Sciatic nerve (tissue), 2 donors: ENCODE measurements at regions not wholly inside any gene's neighbourhood (a gene's known extent, or its start where the extent isn't known, plus 50 kb on each side); places are given as distances from the start of the nearest gene placed in this dataset.
"Not testable (repeated sequence)": the region's sequence is repeated elsewhere in the genome, so short reads cannot be mapped to it uniquely, and the experiment has no call there.

Source experiments
- ATAC-seq: fragments of 200-7000 bp; cut with Tn5 transposase; one replicate; pipeline ENCODE4 v1.9.1; 2020; ENCODE audit warnings: mild to moderate bottlenecking, moderate library complexity
- DNase-seq: peaks from one replicate; pipeline ENCODE4 v3.0.0-alpha.2; 2020; ENCODE audit warnings: low spot score
- intact Hi-C: fragments of 100-400 bp; cut with DNase I; formaldehyde crosslinking; loops from one replicate; pipeline ENCODE4 v1.14.2; 2022
- donor health status: DM: no; HTN: no; CAD: no.
- donor health status: DM: no; HTN: no; CAD: no.

DNA sequence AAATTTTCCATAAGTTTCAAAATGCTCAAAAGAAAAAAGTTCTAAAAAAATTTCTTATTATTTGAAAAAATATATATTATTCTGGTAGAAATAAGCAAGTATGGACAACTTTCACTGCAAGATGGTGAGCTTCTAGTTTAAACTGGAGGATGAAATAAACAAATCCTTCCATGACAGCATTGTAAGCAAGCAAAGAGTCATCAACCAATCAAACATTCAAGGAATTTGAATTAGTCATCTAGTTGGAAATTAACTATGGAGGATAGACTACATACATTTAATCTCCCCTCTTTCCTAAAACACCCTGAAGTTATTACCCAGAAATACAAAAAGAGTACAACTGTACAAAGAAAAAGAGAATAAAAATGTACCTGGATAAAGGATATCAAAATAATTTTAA lies 51.0 kb upstream of the IRX5 start:
- intact Hi-C loops: no loop called here
- ATAC-seq: no peak

DNA sequence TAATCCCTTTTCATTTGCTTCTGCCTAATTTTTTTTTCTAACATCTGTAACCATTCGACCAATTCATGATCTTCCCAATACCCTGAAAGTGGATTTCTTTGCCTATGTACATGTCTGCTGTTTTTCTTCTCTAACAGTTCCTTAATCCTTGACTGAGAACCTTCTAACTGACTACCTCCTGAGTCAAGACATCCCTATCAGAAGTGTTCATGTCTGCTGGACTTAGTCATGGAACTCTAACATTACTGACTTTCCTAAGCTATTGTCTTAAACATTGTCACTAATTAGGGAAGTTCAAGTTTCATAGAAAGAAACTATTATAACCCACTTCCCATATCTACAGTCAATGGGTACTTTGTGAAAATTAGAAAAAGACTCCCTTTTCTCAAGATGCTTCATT lies 52.4 kb upstream of the IRX5 start:
- ATAC-seq (no peak), DNase-seq (no peak)
- intact Hi-C loops: no loop called here

More for the DNA sequence above, 51.0 kb upstream of the IRX5 start:
- no peak for DNase-seq

DNA sequence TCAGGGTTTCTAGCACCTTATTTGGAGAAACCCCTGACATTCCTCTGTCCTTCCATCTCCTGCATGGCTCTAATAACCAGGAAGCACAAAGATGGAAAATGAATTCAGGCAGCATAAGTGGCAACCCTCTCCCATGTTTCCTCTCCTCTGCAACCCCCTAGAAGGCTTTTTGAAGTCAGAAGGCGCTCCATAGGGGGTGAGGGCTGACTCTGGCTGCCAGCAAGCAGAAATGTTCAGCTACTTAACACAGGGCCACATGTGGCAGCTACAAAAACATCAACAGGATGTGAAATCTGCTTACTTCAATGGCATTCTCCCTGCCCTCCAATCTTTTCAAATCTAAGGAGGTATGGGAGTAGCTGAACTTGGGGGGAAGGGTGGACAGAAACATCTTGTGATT lies 55.2 kb upstream of the IRX5 start:
- ATAC-seq: no peak
- intact Hi-C loops: no loop called here

DNA sequence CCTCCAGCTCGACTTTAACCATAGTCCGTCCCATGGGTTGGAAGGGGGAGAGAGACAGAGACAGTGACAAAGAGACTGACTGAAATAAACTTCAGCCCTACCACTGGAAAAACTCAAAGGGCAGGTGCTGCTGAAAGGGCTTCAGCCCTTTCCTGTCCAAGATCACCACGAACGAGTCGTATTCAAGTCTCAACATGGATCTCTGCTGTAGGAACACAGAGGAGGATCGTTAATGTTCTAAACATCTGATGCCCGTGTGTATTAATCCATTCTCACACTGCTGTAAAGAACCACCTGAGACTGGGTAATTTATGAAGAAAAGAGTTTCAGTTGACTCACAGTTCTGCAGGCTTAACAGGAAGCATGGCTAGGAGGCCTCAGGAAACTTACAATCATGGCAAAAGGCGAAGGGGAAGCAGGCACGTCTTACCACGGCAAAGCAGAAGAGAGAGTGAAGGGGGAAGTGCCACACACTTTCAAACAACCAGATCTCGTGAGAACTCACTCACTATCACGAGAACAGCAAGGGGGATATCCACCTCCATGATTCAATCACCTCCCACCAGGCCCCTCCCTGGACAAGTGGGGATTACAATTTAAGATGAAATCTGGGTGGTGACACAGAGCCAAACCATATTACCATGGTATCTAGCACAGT lies 56.8 kb upstream of the IRX5 start:
- ATAC-seq, intact Hi-C loops, DNase-seq: not testable (repeated sequence)

More for the DNA sequence above, 55.2 kb upstream of the IRX5 start:
- no peak for DNase-seq

DNA sequence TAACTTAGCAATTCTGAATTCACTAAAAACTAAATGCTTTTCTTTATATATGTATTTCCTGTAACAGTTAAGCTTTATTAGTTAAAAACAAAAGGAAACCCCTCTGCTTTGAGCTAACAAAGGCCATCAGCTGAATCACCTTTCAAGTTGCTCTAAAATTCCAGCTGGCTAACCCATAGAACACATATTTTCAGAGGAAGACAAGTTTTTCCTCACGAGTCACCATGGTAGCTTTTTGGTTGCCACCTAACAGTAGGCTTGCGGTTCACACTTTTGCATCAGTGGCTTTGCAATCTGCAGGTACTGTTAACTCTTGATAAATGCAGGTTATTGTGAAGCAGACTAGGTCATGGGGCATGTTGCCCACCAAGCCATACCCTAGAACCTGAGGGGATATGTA lies 57.6 kb upstream of the IRX5 start:
- no peak for DNase-seq
- intact Hi-C loops: no loop called here
- ATAC-seq: no peak

DNA sequence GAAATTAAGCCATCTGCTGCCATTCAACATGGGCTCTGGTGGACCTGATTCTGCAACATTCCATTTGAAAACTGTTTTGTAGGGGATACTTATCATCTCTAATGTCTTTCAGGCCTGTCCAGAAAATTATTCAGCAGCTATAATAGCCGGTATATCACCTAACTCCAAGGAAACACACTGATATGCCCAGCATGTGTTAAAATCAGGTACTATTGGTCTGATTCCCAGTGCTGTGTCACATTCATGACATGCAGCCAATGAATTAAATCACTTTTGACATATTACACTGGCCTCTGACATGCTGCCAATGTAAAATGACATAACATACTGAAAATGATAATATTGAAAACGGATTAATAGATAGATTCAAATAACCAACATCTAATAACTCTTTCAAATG lies 60.5 kb upstream of the IRX5 start:
- no peak for DNase-seq
- intact Hi-C loops: no loop called here
- no peak for ATAC-seq

DNA sequence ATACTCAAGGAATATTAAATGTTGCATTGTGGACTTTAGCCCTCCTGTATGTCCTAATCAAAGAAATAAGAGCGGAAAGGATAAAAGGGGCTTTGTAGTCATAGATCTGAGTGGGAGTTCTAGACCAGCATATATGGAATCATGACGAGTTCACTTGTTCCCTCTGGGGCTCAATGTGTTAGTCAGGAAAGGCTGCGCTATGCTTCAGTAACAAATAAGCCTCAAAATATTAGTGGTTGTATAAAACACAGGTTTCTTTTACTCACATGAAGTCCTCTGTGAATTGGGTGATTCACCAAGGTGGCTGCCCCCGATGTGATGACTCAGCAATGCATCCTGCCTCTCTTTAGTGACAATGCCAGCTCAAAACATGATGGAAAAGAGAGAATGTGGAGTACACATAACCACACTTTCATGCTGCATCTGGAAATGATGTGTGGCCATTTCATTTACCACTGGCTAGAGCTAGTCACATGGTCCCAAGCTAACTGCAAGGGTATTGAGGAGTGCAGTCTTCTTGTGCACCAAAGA lies 63.3 kb upstream of the IRX5 start:
- intact Hi-C loops: no loop called here
- ATAC-seq: no peak
- DNase-seq: no peak

DNA sequence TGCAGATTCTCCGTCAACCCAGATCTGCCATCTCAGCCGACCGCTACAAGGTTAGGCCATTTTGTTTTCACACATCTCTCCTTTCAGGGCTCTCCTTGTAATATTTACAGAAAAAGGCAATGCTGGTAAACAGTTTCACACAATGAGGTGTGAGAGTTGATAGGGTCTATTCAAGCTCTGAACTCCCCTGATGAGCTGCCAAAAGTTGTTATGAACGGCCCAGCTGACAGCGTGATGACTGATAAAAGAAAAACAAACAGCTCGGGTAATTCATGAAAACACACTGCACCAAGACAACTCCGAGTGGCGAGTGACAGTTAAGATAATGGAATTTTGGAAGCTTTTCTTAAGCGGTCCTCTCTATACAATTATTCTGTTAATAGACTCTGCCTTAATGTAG lies 68.1 kb upstream of the IRX5 start:
- DNase-seq (no peak), ATAC-seq (no peak)
- intact Hi-C loops: no loop called here

DNA sequence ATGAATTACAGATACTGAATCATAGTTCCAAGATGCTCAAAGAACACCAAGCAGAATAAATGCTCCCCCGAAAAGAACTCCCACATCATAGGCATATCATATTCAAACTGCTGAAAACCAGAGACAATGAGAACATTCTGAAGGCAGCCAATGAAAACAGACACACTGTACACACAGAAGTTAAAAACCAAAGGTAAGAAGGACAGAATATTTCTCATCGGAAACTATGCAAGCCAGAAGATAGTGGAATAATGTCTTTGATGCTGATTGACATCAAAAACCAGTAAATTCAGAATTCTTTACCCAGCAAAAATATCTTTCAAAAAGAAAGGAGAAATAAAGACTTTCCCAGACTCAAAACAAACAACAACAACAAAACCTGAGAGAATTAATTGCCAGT lies 73.8 kb upstream of the IRX5 start:
- DNase-seq (no peak), ATAC-seq (no peak)
- intact Hi-C loops: no loop called here

DNA sequence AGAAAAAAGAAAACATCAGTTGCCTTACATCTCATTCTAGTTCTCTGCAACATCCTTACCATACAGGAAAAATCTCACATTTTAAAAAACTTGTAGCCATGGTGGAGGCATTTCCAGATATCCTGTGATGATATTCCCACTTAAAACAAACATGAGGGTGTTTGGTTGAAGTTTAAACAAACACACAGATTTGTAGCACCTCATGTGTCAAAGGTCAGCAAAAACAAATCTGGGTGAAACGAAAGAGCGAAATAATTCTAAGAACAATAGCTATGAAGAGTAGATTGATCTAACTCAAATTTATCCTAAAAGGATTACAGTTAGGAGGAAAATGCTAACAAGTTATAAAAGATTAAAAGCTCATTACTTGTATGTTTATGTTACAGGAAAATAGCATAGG lies 83.1 kb upstream of the IRX5 start:
- ATAC-seq (no peak), DNase-seq (no peak)
- intact Hi-C loops: no loop called here

DNA sequence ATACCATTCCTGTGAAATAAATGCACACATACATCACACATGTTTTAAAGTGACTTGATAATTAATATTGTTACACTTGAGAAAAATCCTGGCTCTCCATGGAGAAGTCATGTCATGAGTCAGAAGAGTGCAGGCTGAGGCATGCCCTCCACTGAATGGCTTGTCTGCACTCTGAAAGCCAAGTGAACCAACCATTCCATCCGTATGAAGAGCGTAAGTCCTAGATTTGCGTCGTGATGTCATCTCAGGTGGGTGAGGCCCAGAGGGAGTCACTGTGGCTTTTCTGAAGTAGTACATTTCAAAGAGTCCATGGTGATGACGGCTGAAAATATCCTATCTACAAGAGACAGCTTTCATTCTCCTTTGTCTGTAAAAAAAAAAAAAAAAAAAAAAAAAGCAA lies 83.5 kb upstream of the IRX5 start:
- no peak for ATAC-seq
- intact Hi-C loops: no loop called here
- DNase-seq: no peak

DNA sequence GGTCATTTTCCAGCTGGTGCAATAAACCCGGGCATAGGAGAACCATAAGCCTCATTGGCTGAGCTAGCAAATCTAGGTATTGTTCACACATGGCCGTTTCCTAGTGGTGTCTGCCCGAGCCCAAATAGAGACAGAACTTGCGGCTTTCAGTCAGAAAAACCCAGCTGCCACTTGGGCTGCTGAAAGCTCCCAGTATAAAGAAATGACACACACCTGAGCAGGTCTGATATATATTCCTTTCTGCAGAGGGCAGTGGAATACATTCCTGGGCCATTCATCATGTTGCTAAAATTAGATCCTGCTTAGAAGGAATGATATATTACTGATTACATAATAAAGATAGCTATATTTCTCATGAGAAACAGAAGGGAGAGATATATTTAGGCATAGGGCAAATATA lies 83.9 kb upstream of the IRX5 start:
- ATAC-seq: no peak

DNA sequence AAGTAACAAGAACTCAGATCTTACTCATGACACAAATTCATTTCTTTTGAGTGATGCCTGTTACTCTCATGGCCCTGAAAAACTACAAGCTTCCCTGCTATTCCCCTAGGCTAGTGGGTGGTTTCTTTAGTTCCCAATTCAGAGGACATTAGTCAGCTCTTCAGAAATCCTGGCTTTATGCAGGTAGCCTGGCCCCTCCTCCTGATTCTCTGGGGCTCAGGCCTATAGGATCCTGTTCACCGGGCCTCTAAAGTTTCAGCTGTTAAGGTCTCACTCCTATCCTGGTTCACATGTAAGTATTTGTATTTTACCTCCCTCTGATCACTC lies 87.3 kb upstream of the IRX5 start:
- DNase-seq: no peak
- no peak for ATAC-seq

More for the DNA sequence above, 83.9 kb upstream of the IRX5 start:
- intact Hi-C loops: no loop called here
- DNase-seq: no peak

DNA sequence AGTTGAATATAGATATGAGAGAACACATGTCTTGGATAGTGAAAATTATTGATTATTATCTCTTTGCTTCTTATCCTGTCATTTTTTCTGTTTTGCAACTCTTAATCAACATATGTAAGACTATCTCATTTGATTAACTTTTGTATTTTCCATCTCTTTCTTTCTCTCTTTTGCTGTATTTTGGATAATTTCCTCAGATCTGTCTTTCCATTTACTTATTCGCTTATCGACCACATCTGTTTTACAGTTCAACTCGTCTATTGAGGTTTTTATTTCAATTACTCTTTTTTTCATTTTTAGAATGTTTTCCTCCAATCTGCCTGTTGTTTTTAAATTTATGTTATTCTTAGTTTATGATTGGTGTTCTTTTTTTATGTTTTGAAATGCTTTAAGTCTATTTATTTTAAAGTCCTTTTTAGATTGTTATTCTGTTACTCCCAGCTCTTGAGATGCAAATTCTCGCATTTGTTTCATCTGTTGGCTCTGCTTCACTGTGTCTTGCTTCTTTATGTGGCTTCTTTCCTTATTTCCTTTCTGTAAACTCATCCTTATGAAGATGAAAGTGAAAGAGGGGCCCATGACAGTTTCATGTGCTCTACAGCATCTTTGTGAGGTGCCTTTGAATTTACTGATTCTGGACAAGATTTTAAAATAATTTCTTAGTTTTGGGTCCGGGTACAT lies 87.8 kb upstream of the IRX5 start:
- ATAC-seq (no peak), DNase-seq (no peak)
- intact Hi-C loops: no loop called here

More for the DNA sequence above, 87.3 kb upstream of the IRX5 start:
- intact Hi-C loops: no loop called here

DNA sequence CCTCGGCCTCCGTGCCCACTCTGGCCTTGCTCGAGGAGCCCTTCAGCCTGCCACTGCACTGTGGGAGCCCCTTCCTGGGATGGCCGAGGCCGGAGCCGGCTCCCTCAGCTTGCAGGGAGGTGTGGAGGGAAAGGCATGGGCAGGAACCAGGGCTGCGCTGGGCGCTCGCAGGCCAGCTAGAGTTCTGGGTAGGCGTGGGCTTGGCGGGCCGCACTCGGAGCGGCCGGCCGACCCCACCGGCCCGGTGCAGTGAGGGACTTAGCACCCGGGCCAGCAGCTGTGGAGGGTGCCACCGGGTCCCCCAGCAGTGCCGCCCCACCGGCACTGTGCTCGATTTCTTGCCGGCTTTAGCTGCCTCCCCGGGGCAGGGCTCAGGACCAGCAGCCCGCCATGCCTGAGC lies 101.0 kb upstream of the IRX5 start:
- DNase-seq (no peak), ATAC-seq (no peak)
- intact Hi-C loops: no loop called here

DNA sequence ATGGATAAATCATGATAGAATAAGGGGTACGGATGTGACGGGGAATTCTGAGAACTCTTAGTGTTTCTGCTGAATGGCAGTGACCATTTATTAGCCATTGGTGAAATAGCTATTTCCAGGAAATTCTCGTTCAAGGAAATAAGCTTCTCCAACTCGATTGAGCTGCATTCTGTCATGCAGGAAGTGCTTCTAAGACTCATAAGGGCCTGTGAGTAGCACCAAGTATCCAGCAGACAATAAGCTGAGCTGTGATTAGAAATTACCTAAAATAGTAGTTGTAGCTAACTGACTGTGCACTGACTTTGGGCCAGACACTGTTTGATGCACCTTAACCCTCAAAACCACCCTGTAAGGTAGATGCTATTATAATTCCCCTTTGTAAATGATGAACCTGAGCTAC lies 107.8 kb upstream of the IRX5 start:
- DNase-seq (no peak), ATAC-seq (no peak)
- intact Hi-C loops: no loop called here

DNA sequence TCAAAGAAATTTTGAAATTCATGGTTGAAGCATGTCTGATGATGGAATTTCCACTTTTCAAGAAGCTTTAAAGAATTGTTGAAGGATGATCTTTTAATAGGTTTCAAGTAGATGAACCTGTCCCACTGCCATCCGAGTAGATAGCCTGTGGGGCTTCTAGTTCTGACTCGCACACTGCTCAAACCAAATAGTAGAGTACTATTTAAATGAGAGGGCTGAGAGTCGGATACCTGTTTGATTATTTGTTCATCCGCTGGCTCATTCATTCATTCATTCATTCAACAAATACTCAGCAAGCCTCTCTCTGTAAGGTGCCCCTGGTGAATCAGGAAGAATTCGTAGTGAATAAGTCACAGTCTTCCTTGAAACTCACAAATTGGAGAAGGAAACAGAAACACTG lies 108.2 kb upstream of the IRX5 start:
- DNase-seq (no peak), ATAC-seq (no peak)
- intact Hi-C loops: no loop called here

DNA sequence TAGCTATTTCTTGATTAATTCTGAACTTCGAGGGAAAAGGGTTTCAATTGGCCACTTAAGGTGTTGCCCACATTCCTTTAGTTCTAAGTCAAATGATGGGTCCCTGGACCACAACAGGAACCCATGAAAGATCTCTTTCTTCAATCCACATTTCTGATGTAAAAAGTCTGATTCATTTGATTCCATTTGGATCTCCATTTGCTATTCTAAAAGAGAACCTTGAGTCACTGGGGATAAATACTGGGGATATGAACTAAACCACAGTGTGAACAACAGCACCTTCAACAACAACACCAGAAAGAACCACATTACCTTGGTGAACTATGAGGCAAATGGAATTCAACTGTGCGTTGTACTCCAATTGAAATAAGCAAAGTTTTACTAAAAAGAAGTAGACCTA lies 108.9 kb upstream of the IRX5 start:
- ATAC-seq (no peak), DNase-seq (no peak)
- intact Hi-C loops: no loop called here

DNA sequence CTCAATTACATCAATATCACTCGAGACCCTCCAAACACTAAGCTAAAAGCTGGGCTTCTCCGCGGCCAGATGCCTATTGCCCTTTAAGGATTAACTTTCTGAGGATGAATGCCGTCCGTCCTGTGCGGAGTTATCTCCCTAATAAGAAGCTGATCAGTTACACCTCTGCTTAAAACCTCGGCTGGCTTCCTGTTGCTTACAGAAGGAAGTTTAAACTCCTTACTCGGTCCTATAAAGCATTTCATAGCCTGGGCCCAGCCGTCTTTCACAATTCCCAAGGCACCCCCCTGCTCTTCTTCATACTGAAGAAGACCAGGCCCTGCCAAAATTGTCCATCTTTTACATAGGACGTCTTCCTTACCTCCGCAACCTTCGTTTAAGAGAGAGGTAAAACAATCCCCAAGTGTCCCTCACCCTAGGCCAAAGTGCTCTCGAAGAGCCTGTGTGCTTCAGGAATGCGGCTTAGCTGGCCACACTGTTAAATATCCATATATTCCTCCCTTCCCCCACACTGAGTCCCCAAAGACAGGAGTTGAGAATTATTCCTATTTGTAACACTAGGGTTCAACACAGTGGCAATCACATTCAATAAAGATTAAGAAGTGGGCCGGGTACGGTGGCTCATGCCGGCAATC lies 112.6 kb upstream of the IRX5 start:
- no peak for ATAC-seq
- no peak for DNase-seq
- intact Hi-C loops: no loop called here

DNA sequence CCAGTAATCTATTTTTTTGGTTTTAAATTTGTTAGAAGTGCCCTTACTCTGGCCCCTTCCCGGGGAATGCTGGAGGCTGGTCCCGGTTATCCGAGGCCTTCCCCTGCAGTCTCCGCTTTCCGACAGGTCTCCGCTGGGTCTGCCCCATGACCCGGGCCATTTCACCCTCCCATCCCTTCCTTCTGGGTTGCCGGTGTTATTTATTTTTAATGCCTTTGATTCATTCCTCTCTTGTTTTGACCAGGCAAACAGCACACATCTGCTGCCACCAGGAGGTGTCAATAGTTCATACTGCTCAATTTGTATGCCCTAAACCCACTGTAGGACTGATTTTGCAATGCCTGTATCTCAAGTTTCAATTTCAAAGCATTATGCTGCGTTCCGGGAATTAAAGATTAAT lies 113.2 kb upstream of the IRX5 start:
- intact Hi-C loops: no loop called here
- ATAC-seq (no peak), DNase-seq (no peak)

DNA sequence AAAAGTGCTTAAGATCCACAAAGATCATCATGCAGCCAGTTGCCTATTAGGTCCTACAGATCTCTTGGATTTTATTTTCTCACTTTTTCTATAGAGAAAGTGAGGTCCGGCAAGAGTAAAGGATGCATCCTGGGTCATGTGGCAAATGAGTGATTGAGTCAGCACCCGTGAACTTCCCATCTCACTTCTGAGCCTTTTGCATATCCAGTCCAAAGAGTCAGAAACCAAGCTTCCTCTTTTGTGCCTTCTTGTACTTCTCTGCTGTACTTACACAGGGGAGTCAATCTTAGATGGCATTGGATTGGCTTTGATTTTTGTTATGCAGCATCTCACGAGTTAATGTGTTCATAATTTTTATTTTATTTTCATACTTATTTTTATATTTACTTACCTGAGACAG lies 114.2 kb upstream of the IRX5 start:
- intact Hi-C loops: no loop called here
- ATAC-seq (no peak), DNase-seq (no peak)
